NCI-H1092 (cell line): ENCODE measurements at regions not wholly inside any gene's neighbourhood (a gene's known extent, or its start where the extent isn't known, plus 50 kb on each side); places are given as distances from the start of the nearest gene placed in this dataset.

ENCODE experiments used
- DNase-seq: peaks from one replicate; lab custom pipeline; 2025; lab: John Stamatoyannopoulos, UW

GRCh38 chr3:150064971-150065370, 94.3 kb upstream of the PFN2 start:
- DNase-seq = no peak

GRCh38 chr3:150063237-150063636, 92.5 kb upstream of the PFN2 start:
- DNase-seq = no peak

- DNase-seq = no peak
These were observed 91.8 kb upstream of the PFN2 start for GRCh38 chr3:150062492-150062891.

GRCh38 chr3:150061288-150062024, 90.8 kb upstream of the PFN2 start:
- DNase-seq = no peak

- peak; percentile 19 for DNase-seq
These were observed 89.0 kb upstream of the PFN2 start for GRCh38 chr3:150059729-150060128.

GRCh38 chr3:150059241-150059640, 88.5 kb upstream of the PFN2 start:
- no peak for DNase-seq

- no peak for DNase-seq
These were observed 86.5 kb upstream of the PFN2 start for GRCh38 chr3:150057227-150057626.

GRCh38 chr3:150055332-150055731, 84.6 kb upstream of the PFN2 start:
- no peak for DNase-seq

GRCh38 chr3:150054635-150055034, 83.9 kb upstream of the PFN2 start:
- no peak for DNase-seq

- DNase-seq = no peak
These were observed 79.8 kb upstream of the PFN2 start for GRCh38 chr3:150050510-150050909.

- DNase-seq = no peak
These were observed 78.6 kb upstream of the PFN2 start for GRCh38 chr3:150049317-150049716.

GRCh38 chr3:150041877-150042276, 71.2 kb upstream of the PFN2 start:
- DNase-seq = no peak

GRCh38 chr3:150040097-150040496, 69.4 kb upstream of the PFN2 start:
- no peak for DNase-seq

GRCh38 chr3:150038830-150039229, 68.1 kb upstream of the PFN2 start:
- DNase-seq = no peak

- DNase-seq = no peak
These were observed 66.1 kb upstream of the PFN2 start for GRCh38 chr3:150036780-150037179.

- no peak for DNase-seq
These were observed 65.4 kb upstream of the PFN2 start for GRCh38 chr3:150035910-150036612.

GRCh38 chr3:150035301-150035779, 64.6 kb upstream of the PFN2 start:
- no peak for DNase-seq

GRCh38 chr3:150033721-150034120, 63.0 kb upstream of the PFN2 start:
- DNase-seq = no peak

GRCh38 chr3:150030841-150031240, 60.1 kb upstream of the PFN2 start:
- no peak for DNase-seq

GRCh38 chr3:150023239-150023636, 52.5 kb upstream of the PFN2 start:
- DNase-seq = no peak

- no peak for DNase-seq
These were observed 51.9 kb upstream of the PFN2 start for GRCh38 chr3:150022381-150023238.

GRCh38 chr3:150020527-150020926, 49.8 kb upstream of the PFN2 start:
- no peak for DNase-seq
